HPDE6-E6E7 (cell line): ENCODE measurements at regions not wholly inside any gene's neighbourhood (a gene's known extent, or its start where the extent isn't known, plus 50 kb on each side); places are given as distances from the start of the nearest gene placed in this dataset.

Experiments used
- DNase-seq: peaks from one replicate; pipeline ENCODE4 v3.0.0; 2011; ENCODE audit warnings: missing footprints; ENCODE audit errors: extremely low spot score

- no peak for DNase-seq
These were observed 320.0 kb downstream of the HAPSTR1 start for GRCh38 chr16:9411426-9411825.

GRCh38 chr16:9412031-9412914, 320.8 kb downstream of the HAPSTR1 start:
- no peak for DNase-seq

GRCh38 chr16:9412915-9413264, 321.4 kb downstream of the HAPSTR1 start:
- DNase-seq: no peak

GRCh38 chr16:9415545-9415944, 324.1 kb downstream of the HAPSTR1 start:
- no peak for DNase-seq

GRCh38 chr16:9417898-9418297, 326.5 kb downstream of the HAPSTR1 start:
- no peak for DNase-seq

GRCh38 chr16:9419161-9419560, 327.7 kb downstream of the HAPSTR1 start:
- DNase-seq: no peak

GRCh38 chr16:9422762-9423513, 331.5 kb downstream of the HAPSTR1 start:
- no peak for DNase-seq

GRCh38 chr16:9425236-9425635, 333.8 kb downstream of the HAPSTR1 start:
- DNase-seq: no peak

- no peak for DNase-seq
These were observed 337.0 kb downstream of the HAPSTR1 start for GRCh38 chr16:9428355-9429005.

GRCh38 chr16:9429646-9430330, 338.3 kb downstream of the HAPSTR1 start:
- no peak for DNase-seq

GRCh38 chr16:9434659-9435058, 343.2 kb downstream of the HAPSTR1 start:
- DNase-seq: no peak

GRCh38 chr16:9436175-9436574, 344.7 kb downstream of the HAPSTR1 start:
- no peak for DNase-seq

GRCh38 chr16:9437115-9437514, 345.7 kb downstream of the HAPSTR1 start:
- DNase-seq: no peak

- DNase-seq: no peak
These were observed 347.5 kb downstream of the HAPSTR1 start for GRCh38 chr16:9438991-9439390.

- DNase-seq: no peak
These were observed 349.6 kb downstream of the HAPSTR1 start for GRCh38 chr16:9441012-9441411.

- DNase-seq: no peak
These were observed 352.4 kb downstream of the HAPSTR1 start for GRCh38 chr16:9443864-9444263.

GRCh38 chr16:9446471-9447194, 355.2 kb downstream of the HAPSTR1 start:
- no peak for DNase-seq

- DNase-seq: no peak
These were observed 355.7 kb downstream of the HAPSTR1 start for GRCh38 chr16:9447195-9447551.

- no peak for DNase-seq
These were observed 356.3 kb downstream of the HAPSTR1 start for GRCh38 chr16:9447699-9448098.

GRCh38 chr16:9449597-9449996, 358.2 kb downstream of the HAPSTR1 start:
- no peak for DNase-seq

- DNase-seq: no peak
These were observed 365.8 kb downstream of the HAPSTR1 start for GRCh38 chr16:9457215-9457614.
